ENCODE measurements at regions not wholly inside any gene's neighbourhood (a gene's known extent, or its start where the extent isn't known, plus 50 kb on each side); places are given as distances from the start of the nearest gene placed in this dataset.

DNA sequence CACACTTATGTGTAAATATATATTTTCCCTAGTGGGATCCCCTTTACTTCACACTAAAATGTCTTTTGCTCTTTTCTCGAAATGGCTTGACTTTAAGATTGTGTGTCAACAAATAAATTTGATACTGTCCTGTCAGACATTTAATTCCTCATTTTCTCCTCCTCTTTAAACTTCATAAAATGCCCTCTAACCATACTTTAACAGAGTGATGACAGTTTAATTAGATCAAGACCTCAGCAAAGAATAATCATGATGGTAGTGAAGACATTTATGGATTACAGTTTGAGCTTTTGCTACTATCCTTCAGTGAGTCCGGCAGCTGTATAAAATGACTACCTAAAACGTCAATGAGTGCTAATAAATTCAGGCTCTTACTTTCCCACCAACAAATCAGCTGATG is 113.1 kb upstream of the ADGRL3 start:
- TF ChIP-seq, protein P1, sequence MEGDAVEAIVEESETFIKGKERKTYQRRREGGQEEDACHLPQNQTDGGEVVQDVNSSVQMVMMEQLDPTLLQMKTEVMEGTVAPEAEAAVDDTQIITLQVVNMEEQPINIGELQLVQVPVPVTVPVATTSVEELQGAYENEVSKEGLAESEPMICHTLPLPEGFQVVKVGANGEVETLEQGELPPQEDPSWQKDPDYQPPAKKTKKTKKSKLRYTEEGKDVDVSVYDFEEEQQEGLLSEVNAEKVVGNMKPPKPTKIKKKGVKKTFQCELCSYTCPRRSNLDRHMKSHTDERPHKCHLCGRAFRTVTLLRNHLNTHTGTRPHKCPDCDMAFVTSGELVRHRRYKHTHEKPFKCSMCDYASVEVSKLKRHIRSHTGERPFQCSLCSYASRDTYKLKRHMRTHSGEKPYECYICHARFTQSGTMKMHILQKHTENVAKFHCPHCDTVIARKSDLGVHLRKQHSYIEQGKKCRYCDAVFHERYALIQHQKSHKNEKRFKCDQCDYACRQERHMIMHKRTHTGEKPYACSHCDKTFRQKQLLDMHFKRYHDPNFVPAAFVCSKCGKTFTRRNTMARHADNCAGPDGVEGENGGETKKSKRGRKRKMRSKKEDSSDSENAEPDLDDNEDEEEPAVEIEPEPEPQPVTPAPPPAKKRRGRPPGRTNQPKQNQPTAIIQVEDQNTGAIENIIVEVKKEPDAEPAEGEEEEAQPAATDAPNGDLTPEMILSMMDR (IDR thresholded peaks at IDR 0.05), result no peak
- TF ChIP-seq POLR2A (IDR thresholded peaks at IDR 0.05), result no peak
- no peak for TF ChIP-seq POLR2AphosphoS5 (IDR thresholded peaks at IDR 0.05)

Measured in upper lobe of left lung (tissue), 4 donors.